HCT116 (cell line): ENCODE measurements at regions not wholly inside any gene's neighbourhood (a gene's known extent, or its start where the extent isn't known, plus 50 kb on each side); places are given as distances from the start of the nearest gene placed in this dataset.

Source experiments
- ATAC-seq: fragments of 200-7000 bp; cut with Tn5 transposase; 2 replicates; pipeline ENCODE4 v1.9.1; 2020; ENCODE audit warnings: mild to moderate bottlenecking, moderate library complexity
- BruUV-seq: library from RNA; stranded (reverse); fragments of 400-500 nt; replicated peaks from 2 replicates; lab custom pipeline; 2021; lab: Mats Ljungman, UMichigan
- CTCF ChIA-PET: fragments of 300-600 bp; sonication (Branson Sonifier 250); formaldehyde crosslinking; loops from one replicate; lab custom pipeline; 2021; ENCODE audit warnings: antibody characterized with exemption; lab: Charles Lee
- POLR2A ChIA-PET: fragments of 300-600, 350-600 bp; sonication (Branson Sonifier 250); formaldehyde crosslinking; loops from one replicate; lab custom pipeline; 2021; ENCODE audit warnings: antibody characterized with exemption; lab: Charles Lee
- RAD21 ChIA-PET, 2 experiments: fragments of 300-600 bp; sonication (Branson Sonifier 250); formaldehyde crosslinking; loops; one replicate each; lab custom pipeline; 2023; ENCODE audit warnings: low total read pairs in 2 of 2; ENCODE audit not compliant: uncharacterized antibody in 2 of 2, unreplicated experiment in 2 of 2, low non-redundant PET in 1 of 2; lab: Charles Lee
- DNase-seq: peaks from one replicate; pipeline ENCODE4 v3.0.0-alpha.2; 2010; ENCODE audit warnings: low read depth, low spot score
- H2AFZ ChIP-seq: fragments of 200-600 bp; shearing (Covaris generic), sonication (generic); 2 replicates; pipeline ENCODE4 v1.6.1; 2017; ENCODE audit warnings: low read depth, mixed run types, mixed read lengths, antibody characterized with exemption, low read length; ENCODE audit not compliant: poor library complexity, severe bottlenecking
- H3K27ac ChIP-seq: 2 replicates; pipeline ENCODE4 v1.5.1; 2012; ENCODE audit warnings: low read depth, low read length
- H3K27me3 ChIP-seq: fragments of 200-600 bp; sonication (generic); 2 replicates; pipeline ENCODE4 v1.6.1; 2016; ENCODE audit warnings: mixed run types, low read length, mixed read lengths; ENCODE audit not compliant: insufficient read depth
- H3K36me3 ChIP-seq, 2 experiments: fragments of 200-500 bp in 1 of 2; fragments of 200-600 bp in 1 of 2; sonication (Bioruptor generic) in 1 of 2; sonication (generic) in 1 of 2; 2 replicates each; pipeline versions ENCODE4 v1.5.1 to v1.6.1; 2014 to 2016; ENCODE audit warnings: low read length in 2 of 2, inconsistent platforms in 1 of 2, mixed read lengths in 1 of 2, mixed run types in 1 of 2; ENCODE audit not compliant: insufficient read depth in 2 of 2, control insufficient read depth in 1 of 2
- H3K4me1 ChIP-seq, 2 experiments: fragments of 200-600 bp in 1 of 2; sonication (generic) in 1 of 2; 2 replicates each; pipeline versions ENCODE4 v1.5.1 to v1.6.1; 2012 to 2017; ENCODE audit warnings: low read length in 2 of 2, inconsistent platforms in 1 of 2, mild to moderate bottlenecking in 1 of 2, mixed read lengths in 1 of 2, mixed run types in 1 of 2, moderate library complexity in 1 of 2; ENCODE audit not compliant: insufficient read depth in 2 of 2, control insufficient read depth in 1 of 2
- H3K4me2 ChIP-seq: fragments of 200-600 bp; sonication (generic); 2 replicates; pipeline ENCODE4 v1.6.1; 2017; ENCODE audit warnings: mixed run types, low read length, mixed read lengths
- H3K4me3 ChIP-seq, 2 experiments: fragments of 200-600 bp in 1 of 2; sonication (generic) in 1 of 2; replicated peaks in 1 of 2; 2 replicates each; pipeline ENCODE4 v1.5.1; 2011 to 2016; ENCODE audit warnings: low read length in 2 of 2, control low read depth in 1 of 2, low read depth in 1 of 2, mild to moderate bottlenecking in 1 of 2, mixed read lengths in 1 of 2, mixed run types in 1 of 2
- H3K79me2 ChIP-seq: fragments of 200-600 bp; sonication (generic); 2 replicates; pipeline ENCODE4 v1.6.1; 2017; ENCODE audit warnings: mild to moderate bottlenecking, mixed run types, low read length, moderate library complexity, mixed read lengths; ENCODE audit not compliant: insufficient read depth
- H3K9ac ChIP-seq: fragments of 200-600 bp; sonication (generic); 2 replicates; pipeline ENCODE4 v1.6.1; 2016; ENCODE audit warnings: low read length, mixed read lengths
- H3K9me2 ChIP-seq: fragments of 200-600 bp; sonication (generic), shearing (Covaris generic); 2 replicates; pipeline ENCODE4 v1.6.1; 2017; ENCODE audit warnings: mixed run types, mild to moderate bottlenecking, moderate library complexity; ENCODE audit not compliant: insufficient read depth
- H3K9me3 ChIP-seq, 2 experiments: fragments of 200-500 bp in 1 of 2; fragments of 200-600 bp in 1 of 2; sonication (Bioruptor generic) in 1 of 2; sonication (generic) in 1 of 2; 2 replicates each; pipeline ENCODE4 v1.6.1; 2014 to 2017; ENCODE audit warnings: low read length in 2 of 2, mixed read lengths in 2 of 2, inconsistent platforms in 1 of 2, low read depth in 1 of 2, mild to moderate bottlenecking in 1 of 2, mixed run types in 1 of 2, moderate library complexity in 1 of 2; ENCODE audit not compliant: control insufficient read depth in 1 of 2, insufficient read depth in 1 of 2
- H4K20me1 ChIP-seq: fragments of 200-600 bp; sonication (generic), shearing (Covaris generic); 2 replicates; pipeline ENCODE4 v1.6.1; 2017; ENCODE audit warnings: mixed run types, mild to moderate bottlenecking, moderate library complexity; ENCODE audit not compliant: insufficient read depth
- ATF3 ChIP-seq: IDR thresholded peaks from 2 replicates; pipeline ENCODE4 v1.6.1; 2012
- CBX3 ChIP-seq: IDR thresholded peaks from 2 replicates; pipeline ENCODE4 v1.6.1; 2012; ENCODE audit warnings: low read depth
- CEBPB ChIP-seq: IDR thresholded peaks from 2 replicates; pipeline ENCODE4 v1.6.1; 2012; ENCODE audit warnings: low read depth
- CTCF ChIP-seq, 3 experiments: fragments of 200-600 bp in 1 of 3; sonication (generic) in 1 of 3; IDR thresholded peaks in 2 of 3; conservative IDR thresholded peaks in 1 of 3; 2 replicates each; pipeline ENCODE4 v1.5.1; 2012 to 2017; ENCODE audit warnings: low read depth in 2 of 3, low read length in 2 of 3, antibody characterized with exemption in 1 of 3, borderline replicate concordance in 1 of 3, control low read depth in 1 of 3, mild to moderate bottlenecking in 1 of 3, mixed read lengths in 1 of 3, mixed run types in 1 of 3, moderate library complexity in 1 of 3; ENCODE audit not compliant: insufficient read depth in 1 of 3
- EGR1 ChIP-seq: IDR thresholded peaks from 2 replicates; pipeline ENCODE4 v1.6.1; 2012; ENCODE audit warnings: low read depth
- EZH2 ChIP-seq: fragments of 200-600 bp; sonication (generic); IDR thresholded peaks from 2 replicates; pipeline ENCODE4 v1.6.1; 2017; ENCODE audit warnings: antibody characterized with exemption, mixed run types
- EZH2phosphoT487 ChIP-seq: fragments of 200-600 bp; IDR thresholded peaks from 2 replicates; pipeline ENCODE4 v1.6.1; 2018; ENCODE audit warnings: antibody characterized with exemption, borderline replicate concordance
- FOSL1 ChIP-seq: IDR thresholded peaks from 2 replicates; pipeline ENCODE4 v1.6.1; 2012; ENCODE audit warnings: low read depth
- JUND ChIP-seq: IDR thresholded peaks from 2 replicates; pipeline ENCODE4 v1.6.1; 2012
- POLR2A ChIP-seq: IDR thresholded peaks from 2 replicates; pipeline ENCODE4 v1.7.0; 2011; ENCODE audit warnings: borderline replicate concordance; ENCODE audit not compliant: insufficient read depth, insufficient read length; ENCODE audit errors: extremely low read depth
- RAD21 ChIP-seq: IDR thresholded peaks from 2 replicates; pipeline ENCODE4 v1.6.1; 2012; ENCODE audit warnings: low read depth, mild to moderate bottlenecking
- REST ChIP-seq: IDR thresholded peaks from 2 replicates; pipeline ENCODE4 v1.6.1; 2012; ENCODE audit warnings: low read depth
- SIN3A ChIP-seq: IDR thresholded peaks from 2 replicates; pipeline ENCODE4 v1.6.1; 2012; ENCODE audit warnings: low read depth
- SP1 ChIP-seq: IDR thresholded peaks from 2 replicates; pipeline ENCODE4 v1.6.1; 2012; ENCODE audit warnings: low read depth
- SRF ChIP-seq: IDR thresholded peaks from 2 replicates; pipeline ENCODE4 v1.6.1; 2012; ENCODE audit warnings: low read depth
- TCF7L2 ChIP-seq: IDR thresholded peaks from 2 replicates; pipeline ENCODE4 v1.7.0; 2011; ENCODE audit warnings: borderline replicate concordance, inconsistent platforms; ENCODE audit not compliant: insufficient read depth, insufficient read length; ENCODE audit errors: extremely low read depth
- YY1 ChIP-seq: IDR thresholded peaks from 2 replicates; pipeline ENCODE4 v1.6.1; 2011; ENCODE audit warnings: low read length, low read depth, moderate library complexity, mild to moderate bottlenecking; ENCODE audit not compliant: insufficient replicate concordance; ENCODE audit errors: extremely low read depth
- ZFX ChIP-seq: fragments of 450-650 bp; IDR thresholded peaks from 2 replicates; pipeline ENCODE4 v1.6.1; 2017
- ZNF274 ChIP-seq: fragments of 200-500 bp; sonication (Bioruptor generic); IDR thresholded peaks from 2 replicates; pipeline ENCODE4 v1.6.1; 2014; ENCODE audit warnings: mild to moderate bottlenecking, low read depth, low read length, inconsistent platforms
- intact Hi-C: fragments of 100-400 bp; cut with micrococcal nuclease; formaldehyde crosslinking; loops from 2 replicates; pipeline ENCODE4 v1.10.0; 2022

- TF ChIP-seq CTCF (IDR thresholded peaks at IDR 0.05 in 2 of 3, conservative IDR thresholded peaks at IDR 0.05 in 1 of 3; ENCODE audit: borderline replicate concordance in 1 of 3, insufficient read depth in 1 of 3, low read depth in 2 of 3, low read length in 2 of 3) = no peak
- TF ChIP-seq SIN3A = no peak
- no peak for TF ChIP-seq JUND
- TF ChIP-seq RAD21 = no peak
- TF ChIP-seq ZFX = no peak
- no peak for TF ChIP-seq EZH2phosphoT487
- TF ChIP-seq CBX3 = no peak
- TF ChIP-seq FOSL1 = no peak
- no peak for TF ChIP-seq SP1
- TF ChIP-seq ATF3 = no peak
Observed at GRCh38 chr7:94133460-94133859, 129.3 kb upstream of the BET1 start (continued).

GRCh38 chr7:94135180-94135579 lies 131.0 kb upstream of the BET1 start:
- H3K4me3 ChIP-seq = no peak overlapping the region
- RAD21 ChIA-PET = no interaction called here
- H3K4me2 ChIP-seq = no peak overlapping the region
- ATAC-seq = no peak
- H3K36me3 ChIP-seq = no peaks in the 10 kb centered on the region
- no peak for DNase-seq
- H3K9me3 ChIP-seq = no peaks in the 10 kb centered on the region
- H2AFZ ChIP-seq = no peak overlapping the region
- TF ChIP-seq CBX3 = no peak
- no peak for TF ChIP-seq REST
- TF ChIP-seq POLR2A = no peak
- no peak for TF ChIP-seq TCF7L2
- TF ChIP-seq RAD21 = no peak
- no peak for TF ChIP-seq EGR1
- TF ChIP-seq CTCF (IDR thresholded peaks at IDR 0.05 in 2 of 3, conservative IDR thresholded peaks at IDR 0.05 in 1 of 3; ENCODE audit: borderline replicate concordance in 1 of 3, insufficient read depth in 1 of 3, low read depth in 2 of 3, low read length in 2 of 3) = no peak
- no peak for TF ChIP-seq JUND
- no peak for TF ChIP-seq YY1
- TF ChIP-seq ZNF274 = no peak
- no peak for TF ChIP-seq CEBPB
- TF ChIP-seq EZH2 = no peak
- TF ChIP-seq FOSL1 = no peak
- TF ChIP-seq SRF = no peak
- POLR2A ChIA-PET = no interaction called here
- H3K27me3 ChIP-seq = peaks cover 54% of the 10 kb centered on the region
- no peaks in the 10 kb centered on the region for H3K4me1 ChIP-seq
- no peak overlapping the region for H3K9ac ChIP-seq
- no TSS peak for BruUV-seq
- H3K79me2 ChIP-seq = no peaks in the 10 kb centered on the region
- no peaks in the 10 kb centered on the region for H3K9me2 ChIP-seq
- CTCF ChIA-PET = no interaction called here
- no peaks in the 10 kb centered on the region for H4K20me1 ChIP-seq
- no peak overlapping the region for H3K27ac ChIP-seq
- intact Hi-C loops = no loop called here
